OCI-LY7 (cell line): ENCODE measurements at regions not wholly inside any gene's neighbourhood (a gene's known extent, or its start where the extent isn't known, plus 50 kb on each side); places are given as distances from the start of the nearest gene placed in this dataset.

Experiments used
- BruUV-seq: library from RNA; stranded (reverse); fragments of 400-500 nt; replicated peaks from 2 replicates; lab custom pipeline; 2021; lab: Mats Ljungman, UMichigan
- CTCF ChIA-PET: fragments of 300-600 bp; sonication (Branson Sonifier 250); formaldehyde crosslinking; loops from one replicate; lab custom pipeline; 2022; ENCODE audit warnings: antibody characterized with exemption; ENCODE audit not compliant: unreplicated experiment; lab: Charles Lee
- POLR2A ChIA-PET: fragments of 300-600 bp; sonication (Branson Sonifier 250); formaldehyde crosslinking; loops from one replicate; lab custom pipeline; 2022; ENCODE audit warnings: antibody characterized with exemption; lab: Charles Lee
- DNase-seq: peaks from one replicate; pipeline ENCODE4 v3.0.0-alpha.2; 2015; ENCODE audit warnings: low spot score
- H2AFZ ChIP-seq: fragments of 200-600 bp; sonication (generic), shearing (Covaris generic); 2 replicates; pipeline ENCODE4 v1.6.1; 2014; ENCODE audit warnings: mild to moderate bottlenecking, antibody characterized with exemption, low read length, moderate library complexity
- H3K27ac ChIP-seq: fragments of 200-600 bp; sonication (generic); 2 replicates; pipeline ENCODE4 v1.5.1; 2014; ENCODE audit warnings: mixed run types, low read depth, mild to moderate bottlenecking, moderate library complexity, low read length, inconsistent platforms; ENCODE audit not compliant: poor library complexity, severe bottlenecking
- H3K36me3 ChIP-seq: fragments of 200-600 bp; sonication (generic); 2 replicates; pipeline ENCODE4 v1.6.1; 2014; ENCODE audit warnings: mild to moderate bottlenecking, antibody characterized with exemption, low read length, moderate library complexity, mixed read lengths; ENCODE audit not compliant: insufficient read depth
- H3K4me1 ChIP-seq: fragments of 200-600 bp; sonication (generic); 2 replicates; pipeline ENCODE4 v1.5.1; 2014; ENCODE audit warnings: mild to moderate bottlenecking, low read length; ENCODE audit not compliant: insufficient read depth, poor library complexity, severe bottlenecking
- H3K4me2 ChIP-seq: fragments of 200-600 bp; sonication (generic); 2 replicates; pipeline ENCODE4 v1.6.1; 2014; ENCODE audit warnings: mild to moderate bottlenecking, low read length
- H3K4me3 ChIP-seq: fragments of 200-600 bp; sonication (generic); 2 replicates; pipeline ENCODE4 v1.5.1; 2014; ENCODE audit warnings: mild to moderate bottlenecking, low read depth, low read length; ENCODE audit not compliant: poor library complexity, severe bottlenecking
- H3K79me2 ChIP-seq: fragments of 200-600 bp; sonication (generic); 2 replicates; pipeline ENCODE4 v1.6.1; 2016; ENCODE audit warnings: low read depth, mild to moderate bottlenecking, low read length, moderate library complexity, mixed read lengths; ENCODE audit not compliant: insufficient read depth
- H3K9me2 ChIP-seq: fragments of 200-600 bp; sonication (generic); 2 replicates; pipeline ENCODE4 v1.6.1; 2016; ENCODE audit warnings: mild to moderate bottlenecking, low read length, mixed read lengths; ENCODE audit not compliant: insufficient read depth
- H3K9me3 ChIP-seq: fragments of 200-600 bp; sonication (generic); 2 replicates; pipeline ENCODE4 v1.6.1; 2014; ENCODE audit warnings: mild to moderate bottlenecking, mixed run types, low read length, mixed read lengths
- H4K20me1 ChIP-seq: fragments of 200-600 bp; sonication (generic); 2 replicates; pipeline ENCODE4 v1.6.1; 2014; ENCODE audit warnings: mild to moderate bottlenecking, antibody characterized with exemption, low read length, moderate library complexity, mixed read lengths; ENCODE audit not compliant: insufficient read depth
- CTCF ChIP-seq: fragments of 200-600 bp; sonication (generic); conservative IDR thresholded peaks from 2 replicates; pipeline ENCODE4 v1.5.1; 2014; ENCODE audit warnings: mild to moderate bottlenecking, antibody characterized with exemption, low read length, moderate library complexity, mixed read lengths
- EZH2phosphoT487 ChIP-seq: fragments of 200-600 bp; sonication (generic); IDR thresholded peaks from 2 replicates; pipeline ENCODE4 v1.6.1; 2018; ENCODE audit warnings: low read depth, borderline replicate concordance, mild to moderate bottlenecking, mixed run types, antibody characterized with exemption, low read length, moderate library complexity, mixed read lengths
- intact Hi-C: fragments of 100-400 bp; cut with micrococcal nuclease; formaldehyde crosslinking; loops from one replicate; pipeline ENCODE4 v1.10.0; 2022; ENCODE audit not compliant: unreplicated experiment

- ChIA-PET POLR2A (interaction anchor here (0.6 kb wide), 1 partner anchor 77 kb away, joined by 3 read pairs; no protein-coding TSS in a partner anchor), CTCF (interaction anchor here (0.8 kb wide), 1 partner anchor 31 kb away, joined by 3 read pairs; no protein-coding TSS in a partner anchor)
- H3K79me2 ChIP-seq = no peaks in the 10 kb centered on the region
- no peak overlapping the region for H3K27ac ChIP-seq
- no peak overlapping the region for H3K4me2 ChIP-seq
- DNase-seq = no peak
- no peak overlapping the region for H3K4me3 ChIP-seq
- H3K4me1 ChIP-seq = no peaks in the 10 kb centered on the region
- no peaks in the 10 kb centered on the region for H3K9me3 ChIP-seq
- H3K9me2 ChIP-seq = no peaks in the 10 kb centered on the region
- intact Hi-C loops = no loop called here
- H2AFZ ChIP-seq = no peak overlapping the region
- TF ChIP-seq CTCF (no peak), EZH2phosphoT487 (no peak)
- H4K20me1 ChIP-seq = no peaks in the 10 kb centered on the region
- BruUV-seq = no TSS peak
- no peaks in the 10 kb centered on the region for H3K36me3 ChIP-seq
Observed at GRCh38 chr4:183563874-183564273, 59.0 kb downstream of the ING2 start.

GRCh38 chr4:183571350-183571941 is 66.6 kb downstream of the ING2 start:
- no TSS peak for BruUV-seq
- no peaks in the 10 kb centered on the region for H4K20me1 ChIP-seq
- TF ChIP-seq CTCF = no peak
- no peak for TF ChIP-seq EZH2phosphoT487
- H3K4me3 ChIP-seq = no peak overlapping the region
- CTCF ChIA-PET = no interaction called here
- POLR2A ChIA-PET = no interaction called here
- no peaks in the 10 kb centered on the region for H3K4me1 ChIP-seq
- no peak overlapping the region for H3K4me2 ChIP-seq
- H2AFZ ChIP-seq = no peak overlapping the region
- intact Hi-C loops = no loop called here
- no peak for DNase-seq
- no peaks in the 10 kb centered on the region for H3K9me3 ChIP-seq
- no peaks in the 10 kb centered on the region for H3K36me3 ChIP-seq
- H3K9me2 ChIP-seq = no peaks in the 10 kb centered on the region
- H3K79me2 ChIP-seq = no peaks in the 10 kb centered on the region
- no peak overlapping the region for H3K27ac ChIP-seq

- ChIA-PET POLR2A (no interaction called here), CTCF (no interaction called here)
- Histone ChIP-seq H3K9me3 (peaks cover 9% of the 10 kb centered on the region; the same call in 1 of the 2 replicates), H3K27ac (no peak overlapping the region), H2AFZ (no peak overlapping the region), H3K9me2 (no peaks in the 10 kb centered on the region), H3K4me1 (no peaks in the 10 kb centered on the region), H3K79me2 (no peaks in the 10 kb centered on the region), H4K20me1 (no peaks in the 10 kb centered on the region), H3K4me2 (no peak overlapping the region), H3K4me3 (no peak overlapping the region), H3K36me3 (no peaks in the 10 kb centered on the region)
- DNase-seq = no peak
- TF ChIP-seq CTCF (no peak), EZH2phosphoT487 (no peak)
- intact Hi-C loops = no loop called here
- BruUV-seq = no TSS peak
Observed at GRCh38 chr4:183576701-183577404, 72.0 kb downstream of the ING2 start.
